Vagina (tissue), 2 donors: ENCODE measurements at regions not wholly inside any gene's neighbourhood (a gene's known extent, or its start where the extent isn't known, plus 50 kb on each side); places are given as distances from the start of the nearest gene placed in this dataset.

Source experiments
- DNase-seq, 2 donors: peaks; one replicate each; pipeline ENCODE4 v3.0.0-alpha.2; 2017; ENCODE audit errors: extremely low spot score in 2 of 2
- H3K27ac ChIP-seq: fragments of 200-600 bp; sonication (generic); one replicate; pipeline ENCODE4 v1.5.1; 2019
- H3K27me3 ChIP-seq: fragments of 200-600 bp; sonication (generic); one replicate; pipeline ENCODE4 v1.5.1; 2019
- H3K36me3 ChIP-seq, 2 donors: fragments of 200-600 bp; sonication (generic); one replicate each; pipeline ENCODE4 v1.5.1; 2017 to 2019
- H3K4me1 ChIP-seq: fragments of 200-600 bp; sonication (generic); one replicate; pipeline ENCODE4 v1.5.1; 2019
- H3K4me3 ChIP-seq, 2 donors: fragments of 200-600 bp; sonication (generic); 1 replicate in 1 of 2; 2 replicates in 1 of 2; pipeline ENCODE4 v1.5.1; 2016 to 2019
- H3K9me3 ChIP-seq: fragments of 200-600 bp; sonication (generic); one replicate; pipeline ENCODE4 v1.5.1; 2019
- CTCF ChIP-seq, 3 experiments: fragments of 450-650 bp in 2 of 3; fragments of 200-600 bp in 1 of 3; sonication (generic) in 1 of 3; IDR thresholded peaks; one replicate each; pipeline ENCODE4 v1.5.1; 2017 to 2019; ENCODE audit warnings: antibody characterized with exemption in 3 of 3, mild to moderate bottlenecking in 2 of 3, moderate library complexity in 2 of 3
- POLR2A ChIP-seq, 2 donors: fragments of 450-650 bp; IDR thresholded peaks; one replicate each; pipeline ENCODE4 v1.6.1; 2017; ENCODE audit warnings: antibody characterized with exemption in 2 of 2, mild to moderate bottlenecking in 2 of 2, moderate library complexity in 2 of 2
- POLR2AphosphoS5 ChIP-seq, 2 donors: sonication (generic); formaldehyde crosslinking; IDR thresholded peaks; one replicate each; pipeline ENCODE4 v1.9.0; 2017; ENCODE audit warnings: antibody characterized with exemption in 2 of 2, mild to moderate bottlenecking in 2 of 2, low read depth in 1 of 2; ENCODE audit not compliant: insufficient read depth in 1 of 2
- intact Hi-C: fragments of 100-400 bp; cut with DNase I; formaldehyde crosslinking; loops from one replicate; pipeline ENCODE4 v1.15.1; 2023

DNA sequence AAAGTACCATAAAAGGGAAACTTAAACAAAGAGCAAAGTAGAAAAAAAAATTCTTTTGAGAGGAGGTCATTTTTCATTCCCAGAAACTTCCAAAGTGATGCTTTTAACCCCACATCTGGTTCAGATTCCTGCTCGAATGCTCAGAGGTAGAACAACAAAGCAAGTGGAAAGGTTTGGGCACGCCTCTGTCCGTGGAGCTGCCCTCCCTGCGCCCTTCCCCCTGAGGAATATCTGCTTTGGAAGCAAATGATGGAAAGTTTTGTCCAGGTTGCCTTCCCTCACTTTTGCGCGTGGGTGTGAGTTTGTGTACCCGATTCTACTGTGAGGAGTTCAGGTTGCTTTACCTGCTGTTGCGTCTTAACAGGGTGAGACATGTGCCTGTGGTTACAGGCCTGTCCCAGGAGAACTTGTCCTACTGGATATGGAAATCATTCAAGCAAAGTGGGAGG, 110.2 kb downstream of the KLF5 start:
- H3K4me1 ChIP-seq = peaks cover 24% of the 10 kb centered on the region
- no peak overlapping the region for H3K4me3 ChIP-seq
- H3K27me3 ChIP-seq = no peaks in the 10 kb centered on the region
- no peaks in the 10 kb centered on the region for H3K9me3 ChIP-seq
- intact Hi-C loops = no loop called here
- DNase-seq = no peak
- no peaks in the 10 kb centered on the region for H3K36me3 ChIP-seq
- TF ChIP-seq POLR2AphosphoS5 (IDR thresholded peaks at IDR 0.05; ENCODE audit: insufficient read depth in 1 of 2, low read depth in 1 of 2) (peak in 1 of 2 donors; percentile 64), POLR2A (IDR thresholded peaks at IDR 0.05) (no peak), CTCF (IDR thresholded peaks at IDR 0.05) (no peak)
- H3K27ac ChIP-seq = no peak overlapping the region

DNA sequence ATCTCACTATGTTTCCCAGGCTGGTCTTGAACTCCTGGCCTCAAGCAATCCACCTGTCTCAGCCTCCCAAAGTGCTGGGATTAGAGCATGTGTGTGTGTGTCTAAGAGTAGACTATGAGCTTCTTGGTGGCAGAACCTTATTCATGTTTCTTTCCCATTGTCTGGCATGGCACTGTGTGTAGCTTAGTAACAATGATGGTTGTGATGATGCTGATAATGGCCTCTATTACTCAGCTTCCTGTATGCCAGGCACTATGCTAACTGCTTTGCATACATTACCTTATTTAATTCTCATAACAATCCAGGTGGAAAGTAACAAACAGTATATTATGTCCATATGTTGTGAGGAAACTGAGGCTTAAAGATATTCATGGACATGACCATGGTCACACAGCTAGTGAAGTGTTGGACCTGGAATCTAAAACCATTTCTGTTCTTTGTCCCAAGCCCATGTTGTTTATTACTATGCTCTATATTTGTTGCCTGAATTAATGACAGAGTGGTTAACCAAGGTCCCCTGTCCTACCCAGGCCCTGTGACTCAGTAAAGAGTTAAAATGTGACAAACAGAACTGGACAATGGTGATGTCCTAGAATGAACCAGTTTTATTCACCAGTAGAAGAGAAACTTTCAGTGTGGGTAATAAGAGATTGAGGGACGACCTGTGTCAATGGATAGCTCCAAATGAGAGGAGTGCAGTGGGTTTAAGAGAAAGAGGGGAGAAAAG, 109.6 kb downstream of the KLF5 start:
- TF ChIP-seq POLR2A (IDR thresholded peaks at IDR 0.05) (no peak), POLR2AphosphoS5 (IDR thresholded peaks at IDR 0.05; ENCODE audit: insufficient read depth in 1 of 2, low read depth in 1 of 2) (no peak), CTCF (IDR thresholded peaks at IDR 0.05) (no peak)
- H3K9me3 ChIP-seq = no peaks in the 10 kb centered on the region
- H3K4me1 ChIP-seq = peaks cover 24% of the 10 kb centered on the region
- H3K36me3 ChIP-seq = no peaks in the 10 kb centered on the region
- no peak overlapping the region for H3K4me3 ChIP-seq
- intact Hi-C loops = no loop called here
- no peak overlapping the region for H3K27ac ChIP-seq
- no peak for DNase-seq
- no peaks in the 10 kb centered on the region for H3K27me3 ChIP-seq

- Histone ChIP-seq H3K27ac (no peak overlapping the region), H3K27me3 (no peaks in the 10 kb centered on the region), H3K9me3 (no peaks in the 10 kb centered on the region), H3K4me3 (no peak overlapping the region), H3K4me1 (peaks cover 14% of the 10 kb centered on the region), H3K36me3 (no peaks in the 10 kb centered on the region)
- TF ChIP-seq POLR2AphosphoS5 (IDR thresholded peaks at IDR 0.05; ENCODE audit: insufficient read depth in 1 of 2, low read depth in 1 of 2) (peak in 1 of 2 donors; percentile 81), CTCF (IDR thresholded peaks at IDR 0.05) (no peak), POLR2A (IDR thresholded peaks at IDR 0.05) (no peak)
- no peak for DNase-seq
- intact Hi-C loops = no loop called here
Observed at GRCh38 chr13:73167028-73167820, 108.4 kb downstream of the KLF5 start.

DNA sequence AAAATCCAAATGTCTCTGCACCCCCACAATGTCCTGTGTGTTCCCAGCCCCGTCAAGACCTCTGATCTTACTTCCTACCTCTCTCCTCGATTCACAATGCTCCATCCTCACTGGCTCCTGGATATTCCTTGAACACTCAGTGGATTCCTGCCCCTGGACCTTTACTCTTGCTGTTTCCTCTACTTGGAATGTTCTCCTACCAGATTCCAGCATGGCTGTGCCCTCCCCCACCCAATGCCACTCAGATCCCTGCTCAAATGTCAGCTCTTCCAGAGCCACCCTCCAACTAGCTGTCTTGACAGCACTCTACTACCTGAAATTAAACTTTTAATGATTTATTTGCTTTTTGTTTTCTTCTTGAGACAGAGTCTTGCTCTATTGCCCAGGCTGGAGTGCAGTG, 107.4 kb downstream of the KLF5 start:
- H3K4me3 ChIP-seq = no peak overlapping the region
- intact Hi-C loops = no loop called here
- H3K27ac ChIP-seq = no peak overlapping the region
- H3K4me1 ChIP-seq = peaks cover 7% of the 10 kb centered on the region
- DNase-seq = no peak
- TF ChIP-seq CTCF (IDR thresholded peaks at IDR 0.05) (no peak), POLR2A (IDR thresholded peaks at IDR 0.05) (no peak), POLR2AphosphoS5 (IDR thresholded peaks at IDR 0.05; ENCODE audit: insufficient read depth in 1 of 2, low read depth in 1 of 2) (no peak)
- no peaks in the 10 kb centered on the region for H3K27me3 ChIP-seq
- no peaks in the 10 kb centered on the region for H3K36me3 ChIP-seq
- no peaks in the 10 kb centered on the region for H3K9me3 ChIP-seq
